ENCODE measurements at regions not wholly inside any gene's neighbourhood (a gene's known extent, or its start where the extent isn't known, plus 50 kb on each side); places are given as distances from the start of the nearest gene placed in this dataset.

DNA sequence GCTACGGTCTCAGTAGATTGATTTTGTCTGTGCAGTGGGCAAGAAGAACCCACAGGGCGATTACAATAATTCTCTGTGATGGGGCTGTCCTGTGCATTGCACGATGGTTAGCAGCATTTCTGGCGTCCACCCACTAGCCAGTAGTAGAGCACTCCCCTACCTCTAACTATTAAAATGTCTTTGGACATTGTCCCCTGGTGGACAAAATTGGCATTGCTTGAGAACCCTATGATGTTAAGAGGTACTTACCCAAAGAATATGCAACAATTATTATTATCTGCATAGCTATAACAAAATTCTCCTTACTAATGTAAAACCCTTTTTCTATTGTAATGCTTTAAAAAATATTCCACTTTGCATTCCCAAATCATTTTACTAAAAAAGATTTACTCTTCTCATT lies 109.5 kb upstream of the VCX3A start:
- Histone ChIP-seq H3K27ac (ENCODE audit: low read depth, low read length) (no peak overlapping the region), H3K4me3 (ENCODE audit: low read depth, low read length) (no peak overlapping the region), H3K27me3 (ENCODE audit: control insufficient read depth, insufficient read depth, low read length) (no peaks in the 10 kb centered on the region), H3K9me3 (ENCODE audit: control insufficient read depth, insufficient read depth, low read length) (peaks cover 6% of the 10 kb centered on the region; the same call in 1 of the 2 replicates)
- DNase-seq (ENCODE audit: low read depth, low spot score), result no peak
- TF ChIP-seq, protein P1, sequence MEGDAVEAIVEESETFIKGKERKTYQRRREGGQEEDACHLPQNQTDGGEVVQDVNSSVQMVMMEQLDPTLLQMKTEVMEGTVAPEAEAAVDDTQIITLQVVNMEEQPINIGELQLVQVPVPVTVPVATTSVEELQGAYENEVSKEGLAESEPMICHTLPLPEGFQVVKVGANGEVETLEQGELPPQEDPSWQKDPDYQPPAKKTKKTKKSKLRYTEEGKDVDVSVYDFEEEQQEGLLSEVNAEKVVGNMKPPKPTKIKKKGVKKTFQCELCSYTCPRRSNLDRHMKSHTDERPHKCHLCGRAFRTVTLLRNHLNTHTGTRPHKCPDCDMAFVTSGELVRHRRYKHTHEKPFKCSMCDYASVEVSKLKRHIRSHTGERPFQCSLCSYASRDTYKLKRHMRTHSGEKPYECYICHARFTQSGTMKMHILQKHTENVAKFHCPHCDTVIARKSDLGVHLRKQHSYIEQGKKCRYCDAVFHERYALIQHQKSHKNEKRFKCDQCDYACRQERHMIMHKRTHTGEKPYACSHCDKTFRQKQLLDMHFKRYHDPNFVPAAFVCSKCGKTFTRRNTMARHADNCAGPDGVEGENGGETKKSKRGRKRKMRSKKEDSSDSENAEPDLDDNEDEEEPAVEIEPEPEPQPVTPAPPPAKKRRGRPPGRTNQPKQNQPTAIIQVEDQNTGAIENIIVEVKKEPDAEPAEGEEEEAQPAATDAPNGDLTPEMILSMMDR (IDR thresholded peaks at IDR 0.05; ENCODE audit: low read depth, low read length), result no peak
- POLR2A ChIA-PET, result no interaction called here
- CTCF ChIA-PET, result no interaction called here

- TF ChIP-seq, protein P1 (IDR thresholded peaks at IDR 0.05; ENCODE audit: low read depth, low read length), result no peak
- no peaks in the 10 kb centered on the region; the same call in 1 of the 2 replicates for H3K9me3 ChIP-seq (ENCODE audit: control insufficient read depth, insufficient read depth, low read length)
- H3K27ac ChIP-seq (ENCODE audit: low read depth, low read length), result no peak overlapping the region
- H3K4me3 ChIP-seq (ENCODE audit: low read depth, low read length), result no peak overlapping the region
- CTCF ChIA-PET, result no interaction called here
- H3K27me3 ChIP-seq (ENCODE audit: control insufficient read depth, insufficient read depth, low read length), result no peaks in the 10 kb centered on the region
- POLR2A ChIA-PET, result no interaction called here
- DNase-seq (ENCODE audit: low read depth, low spot score), result no peak
Measured at GRCh38 chrX:6640727-6641126, 105.8 kb upstream of the VCX3A start.

DNA sequence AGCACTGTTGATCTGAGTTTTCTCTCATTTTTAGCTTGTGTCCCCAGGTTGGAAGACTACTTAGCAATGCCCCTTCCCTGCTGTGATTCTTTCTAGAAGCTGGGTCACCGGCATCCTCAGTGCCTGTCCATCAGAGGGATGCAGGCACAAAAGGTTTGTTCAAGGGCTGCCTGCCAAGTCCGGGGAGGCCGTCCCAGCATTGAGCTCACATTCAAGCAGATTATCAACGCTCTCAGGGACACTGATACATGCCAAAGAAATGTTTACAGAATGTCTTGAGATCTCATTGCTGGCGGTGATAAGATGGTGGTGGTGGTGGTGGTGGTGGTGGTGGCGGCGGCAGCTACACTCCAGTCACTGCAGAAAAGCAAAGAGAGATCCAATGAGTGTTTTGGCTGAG lies 79.6 kb upstream of the VCX3A start:
- POLR2A ChIA-PET, result no interaction called here

DNA sequence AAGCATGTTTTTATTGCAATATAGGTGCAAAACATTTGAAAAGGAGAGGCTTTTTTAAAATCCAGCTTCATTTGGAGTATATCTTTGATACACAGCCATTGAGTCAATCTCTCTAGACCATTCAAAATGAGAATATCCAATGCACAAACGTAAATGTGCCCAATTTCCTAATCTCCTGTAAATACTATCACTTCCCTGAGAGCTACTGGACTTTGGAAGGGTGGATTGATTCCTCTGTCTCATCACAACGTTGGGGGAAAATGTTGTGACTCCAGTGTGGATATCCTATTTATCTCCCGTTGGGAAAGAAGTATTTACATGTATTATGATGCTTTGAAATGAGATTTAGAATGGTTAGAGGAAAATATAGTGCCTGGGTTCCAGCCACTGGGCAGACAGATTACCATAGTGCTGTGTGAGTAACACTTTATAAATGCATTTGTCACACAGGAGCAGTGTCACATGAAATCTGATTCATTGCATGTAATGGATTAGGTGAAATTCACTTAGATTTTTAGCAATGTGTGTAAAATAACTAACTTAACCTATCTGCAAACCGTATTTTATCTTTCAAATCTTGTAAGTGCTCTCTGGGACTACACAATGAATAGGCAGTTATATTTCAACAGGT lies 64.4 kb upstream of the VCX3A start:
- Histone ChIP-seq H3K27me3 (ENCODE audit: control insufficient read depth, insufficient read depth, low read length) (no peaks in the 10 kb centered on the region), H3K27ac (ENCODE audit: low read depth, low read length) (no peak overlapping the region), H3K4me3 (ENCODE audit: low read depth, low read length) (no peak overlapping the region), H3K9me3 (ENCODE audit: control insufficient read depth, insufficient read depth, low read length) (no peaks in the 10 kb centered on the region; the same call in 1 of the 2 replicates)
- no peak for DNase-seq (ENCODE audit: low read depth, low spot score)
- CTCF ChIA-PET, result no interaction called here
- TF ChIP-seq, protein P1 (IDR thresholded peaks at IDR 0.05; ENCODE audit: low read depth, low read length), result no peak
- POLR2A ChIA-PET, result no interaction called here

More for the DNA sequence above, 79.6 kb upstream of the VCX3A start:
- TF ChIP-seq, protein P1 (IDR thresholded peaks at IDR 0.05; ENCODE audit: low read depth, low read length), result no peak
- Histone ChIP-seq H3K27ac (ENCODE audit: low read depth, low read length) (no peak overlapping the region), H3K9me3 (ENCODE audit: control insufficient read depth, insufficient read depth, low read length) (peaks cover 3% of the 10 kb centered on the region; the same call in 1 of the 2 replicates), H3K4me3 (ENCODE audit: low read depth, low read length) (no peak overlapping the region), H3K27me3 (ENCODE audit: control insufficient read depth, insufficient read depth, low read length) (no peaks in the 10 kb centered on the region)
- no peak for DNase-seq (ENCODE audit: low read depth, low spot score)
- CTCF ChIA-PET, result no interaction called here
